DOHH2 (cell line): ENCODE measurements at regions not wholly inside any gene's neighbourhood (a gene's known extent, or its start where the extent isn't known, plus 50 kb on each side); places are given as distances from the start of the nearest gene placed in this dataset.

Experiments used
- CTCF ChIP-seq: fragments of 200-600 bp; sonication (generic); IDR thresholded peaks from one replicate; pipeline ENCODE4 v1.5.1; 2014; ENCODE audit warnings: antibody characterized with exemption, mild to moderate bottlenecking, low read depth, low read length; ENCODE audit not compliant: poor library complexity, severe bottlenecking
- EZH2phosphoT487 ChIP-seq: fragments of 200-600 bp; sonication (generic); IDR thresholded peaks from 2 replicates; pipeline ENCODE4 v1.6.1; 2017; ENCODE audit warnings: borderline replicate concordance, mild to moderate bottlenecking, antibody characterized with exemption, low read length, moderate library complexity, mixed read lengths

GRCh38 chr4:77226939-77227705 is 70.1 kb downstream of the CCNG2 start:
- TF ChIP-seq CTCF = no peak
- no peak for TF ChIP-seq EZH2phosphoT487
